ENCODE measurements at regions not wholly inside any gene's neighbourhood (a gene's known extent, or its start where the extent isn't known, plus 50 kb on each side); places are given as distances from the start of the nearest gene placed in this dataset.

GRCh38 chr12:130102266-130102665, 60.0 kb upstream of the FZD10 start:
- Histone ChIP-seq H3K27ac (ENCODE audit: low read depth, low read length, poor library complexity, severe bottlenecking) (no peak overlapping the region), H3K36me3 (ENCODE audit: insufficient read depth, low read length, poor library complexity, severe bottlenecking) (no peaks in the 10 kb centered on the region), H3K4me3 (ENCODE audit: low read depth, low read length, poor library complexity, severe bottlenecking) (no peak overlapping the region), H3K27me3 (replicated peaks; ENCODE audit: insufficient read depth, low read depth, low read length, poor library complexity) (peaks cover 25% of the 10 kb centered on the region), H3K9me3 (ENCODE audit: low read depth, low read length, poor library complexity, severe bottlenecking) (no peaks in the 10 kb centered on the region), H3K4me1 (ENCODE audit: insufficient read depth, low read length, poor library complexity, severe bottlenecking) (no peaks in the 10 kb centered on the region)
- POLR2A ChIA-PET (ENCODE audit: low non-redundant PET), result no interaction called here
- BruUV-seq (replicated peaks), result no TSS peak
- CTCF ChIA-PET, result no interaction called here
- intact Hi-C loops (cut with micrococcal nuclease; ENCODE audit: unreplicated experiment), result no loop called here
- DNase-seq (ENCODE audit: low spot score), result no peak
- TF ChIP-seq EZH2 (IDR thresholded peaks at IDR 0.05; ENCODE audit: borderline replicate concordance, low read depth, low read length, poor library complexity, severe bottlenecking) (no peak), CTCF (conservative IDR thresholded peaks at IDR 0.05; ENCODE audit: low read depth, low read length) (no peak)

GRCh38 chr12:130104571-130105106, 57.6 kb upstream of the FZD10 start:
- H3K4me1 ChIP-seq (ENCODE audit: insufficient read depth, low read length, poor library complexity, severe bottlenecking), result no peaks in the 10 kb centered on the region
- no TSS peak for BruUV-seq (replicated peaks)
- DNase-seq (ENCODE audit: low spot score), result no peak
- intact Hi-C loops (cut with micrococcal nuclease; ENCODE audit: unreplicated experiment), result no loop called here
- H3K27me3 ChIP-seq (replicated peaks; ENCODE audit: insufficient read depth, low read depth, low read length, poor library complexity), result peaks cover 25% of the 10 kb centered on the region
- no peak for TF ChIP-seq EZH2 (IDR thresholded peaks at IDR 0.05; ENCODE audit: borderline replicate concordance, low read depth, low read length, poor library complexity, severe bottlenecking)
- no peak for TF ChIP-seq CTCF (conservative IDR thresholded peaks at IDR 0.05; ENCODE audit: low read depth, low read length)
- ChIA-PET CTCF (no interaction called here), POLR2A (ENCODE audit: low non-redundant PET) (no interaction called here)
- H3K36me3 ChIP-seq (ENCODE audit: insufficient read depth, low read length, poor library complexity, severe bottlenecking), result no peaks in the 10 kb centered on the region
- no peak overlapping the region for H3K4me3 ChIP-seq (ENCODE audit: low read depth, low read length, poor library complexity, severe bottlenecking)
- no peaks in the 10 kb centered on the region for H3K9me3 ChIP-seq (ENCODE audit: low read depth, low read length, poor library complexity, severe bottlenecking)
- H3K27ac ChIP-seq (ENCODE audit: low read depth, low read length, poor library complexity, severe bottlenecking), result no peak overlapping the region

GRCh38 chr12:130109062-130109945, 53.0 kb upstream of the FZD10 start:
- ChIA-PET POLR2A (ENCODE audit: low non-redundant PET) (no interaction called here), CTCF (no interaction called here)
- no peaks in the 10 kb centered on the region for H3K4me1 ChIP-seq (ENCODE audit: insufficient read depth, low read length, poor library complexity, severe bottlenecking)
- no peaks in the 10 kb centered on the region for H3K9me3 ChIP-seq (ENCODE audit: low read depth, low read length, poor library complexity, severe bottlenecking)
- no peak overlapping the region for H3K4me3 ChIP-seq (ENCODE audit: low read depth, low read length, poor library complexity, severe bottlenecking)
- TF ChIP-seq EZH2 (IDR thresholded peaks at IDR 0.05; ENCODE audit: borderline replicate concordance, low read depth, low read length, poor library complexity, severe bottlenecking) (no peak), CTCF (conservative IDR thresholded peaks at IDR 0.05; ENCODE audit: low read depth, low read length) (no peak)
- H3K36me3 ChIP-seq (ENCODE audit: insufficient read depth, low read length, poor library complexity, severe bottlenecking), result no peaks in the 10 kb centered on the region
- no TSS peak for BruUV-seq (replicated peaks)
- DNase-seq (ENCODE audit: low spot score), result no peak
- H3K27me3 ChIP-seq (replicated peaks; ENCODE audit: insufficient read depth, low read depth, low read length, poor library complexity), result peaks cover 15% of the 10 kb centered on the region
- no peak overlapping the region for H3K27ac ChIP-seq (ENCODE audit: low read depth, low read length, poor library complexity, severe bottlenecking)
- intact Hi-C loops (cut with micrococcal nuclease; ENCODE audit: unreplicated experiment), result no loop called here

Measured in A673 (cell line).